PC-9 (cell line): ENCODE measurements at regions not wholly inside any gene's neighbourhood (a gene's known extent, or its start where the extent isn't known, plus 50 kb on each side); places are given as distances from the start of the nearest gene placed in this dataset.

ENCODE experiments used
- BruUV-seq: library from RNA; stranded (reverse); fragments of 400-500 nt; replicated peaks from 2 replicates; lab custom pipeline; 2021; lab: Mats Ljungman, UMichigan
- CTCF ChIA-PET: fragments of 300-600 bp; sonication (Branson Sonifier 250); formaldehyde crosslinking; loops from one replicate; lab custom pipeline; 2022; ENCODE audit warnings: antibody characterized with exemption; lab: Charles Lee
- POLR2A ChIA-PET: fragments of 300-600 bp; sonication (Branson Sonifier 250); formaldehyde crosslinking; loops from one replicate; lab custom pipeline; 2022; ENCODE audit warnings: antibody characterized with exemption; ENCODE audit not compliant: unreplicated experiment; lab: Charles Lee
- DNase-seq, 2 experiments: peaks; one replicate each; pipeline versions ENCODE4 v3.0.0 to v3.0.0-alpha.2; 2015 to 2022; ENCODE audit warnings: mixed read lengths in 1 of 2
- H2AFZ ChIP-seq: fragments of 200-600 bp; sonication (generic); 2 replicates; pipeline ENCODE4 v1.8.1; 2017; ENCODE audit warnings: antibody characterized with exemption
- H3F3A ChIP-seq: fragments of 200-600 bp; sonication (generic); 2 replicates; pipeline ENCODE4 v1.8.1; 2017; ENCODE audit warnings: antibody characterized with exemption, mild to moderate bottlenecking, low read depth; ENCODE audit not compliant: insufficient read depth
- H3K27ac ChIP-seq: fragments of 200-600 bp; sonication (generic); 2 replicates; pipeline ENCODE4 v1.6.1; 2016; ENCODE audit warnings: mixed run types
- H3K27me3 ChIP-seq: fragments of 200-600 bp; sonication (generic); 2 replicates; pipeline ENCODE4 v1.6.1; 2016; ENCODE audit warnings: low read depth, mixed run types; ENCODE audit not compliant: insufficient read depth
- H3K36me3 ChIP-seq: fragments of 200-600 bp; sonication (generic); 2 replicates; pipeline ENCODE4 v1.6.1; 2016; ENCODE audit warnings: low read depth, mixed run types
- H3K4me1 ChIP-seq: fragments of 200-600 bp; sonication (generic); replicated peaks from 2 replicates; pipeline ENCODE4 v1.6.1; 2016; ENCODE audit warnings: mixed run types; ENCODE audit not compliant: insufficient read depth
- H3K4me2 ChIP-seq: fragments of 200-600 bp; sonication (generic); 2 replicates; pipeline ENCODE4 v1.6.1; 2017; ENCODE audit warnings: mixed run types
- H3K4me3 ChIP-seq: fragments of 200-600 bp; sonication (generic); 2 replicates; pipeline ENCODE4 v1.6.1; 2016; ENCODE audit warnings: mixed run types
- H3K79me2 ChIP-seq: fragments of 200-600 bp; sonication (generic); 2 replicates; pipeline ENCODE4 v1.6.1; 2017; ENCODE audit warnings: low read depth, mixed run types
- H3K9me2 ChIP-seq: fragments of 200-600 bp; sonication (generic); 2 replicates; pipeline ENCODE4 v1.8.1; 2017; ENCODE audit warnings: mild to moderate bottlenecking; ENCODE audit not compliant: insufficient read depth
- H3K9me3 ChIP-seq: fragments of 200-600 bp; sonication (generic); 2 replicates; pipeline ENCODE4 v1.8.1; 2016; ENCODE audit warnings: low read depth; ENCODE audit not compliant: insufficient read depth
- H4K20me1 ChIP-seq: fragments of 200-600 bp; sonication (generic); 2 replicates; pipeline ENCODE4 v1.8.1; 2017; ENCODE audit not compliant: insufficient read depth
- CTCF ChIP-seq: fragments of 200-600 bp; sonication (generic); conservative IDR thresholded peaks from 2 replicates; pipeline ENCODE4 v1.6.1; 2017; ENCODE audit warnings: mixed run types, antibody characterized with exemption, mild to moderate bottlenecking, moderate library complexity
- EZH2 ChIP-seq: fragments of 200-600 bp; sonication (generic); IDR thresholded peaks from 2 replicates; pipeline ENCODE4 v1.8.0; 2017; ENCODE audit warnings: antibody characterized with exemption, low read depth
- intact Hi-C: fragments of 100-400 bp; cut with micrococcal nuclease; formaldehyde crosslinking; loops from one replicate; pipeline ENCODE4 v1.10.0; 2022; ENCODE audit not compliant: unreplicated experiment

GRCh38 chr5:79186021-79186420, 49.9 kb upstream of the JMY start:
- Histone ChIP-seq H3F3A (peaks cover 30% of the 10 kb centered on the region), H3K27me3 (no peaks in the 10 kb centered on the region), H2AFZ (no peak overlapping the region), H3K4me3 (no peak overlapping the region), H3K9me2 (no peaks in the 10 kb centered on the region), H4K20me1 (peaks cover 4% of the 10 kb centered on the region; the same call in 1 of the 2 replicates), H3K4me2 (no peak overlapping the region), H3K4me1 (peaks cover 36% of the 10 kb centered on the region), H3K36me3 (no peaks in the 10 kb centered on the region), H3K9me3 (no peaks in the 10 kb centered on the region), H3K27ac (no peak overlapping the region), H3K79me2 (no peaks in the 10 kb centered on the region)
- ChIA-PET POLR2A (no interaction called here), CTCF (interaction anchor here (0.7 kb wide), 1 partner anchor 16 kb away, joined by 5 read pairs; no protein-coding TSS in a partner anchor)
- DNase-seq: no peak
- no TSS peak for BruUV-seq
- intact Hi-C loops: no loop called here
- TF ChIP-seq CTCF (no peak), EZH2 (no peak)
